ENCODE measurements at regions not wholly inside any gene's neighbourhood (a gene's known extent, or its start where the extent isn't known, plus 50 kb on each side); places are given as distances from the start of the nearest gene placed in this dataset.
A peak's percentile ranks its signal among the peaks of the same experiment; 100 is the strongest.

- DNase-seq (ENCODE audit: low spot score): no peak
Observed at GRCh38 chr6:23457321-23457720, 668.7 kb upstream of the NRSN1 start.

GRCh38 chr6:23465912-23466311 lies 660.1 kb upstream of the NRSN1 start:
- no peak for DNase-seq (ENCODE audit: low spot score)

- DNase-seq (ENCODE audit: low spot score): no peak
Observed at GRCh38 chr6:23477586-23477985, 648.4 kb upstream of the NRSN1 start.

- no peak for DNase-seq (ENCODE audit: low spot score)
Observed at GRCh38 chr6:23478312-23478711, 647.7 kb upstream of the NRSN1 start.

- no peak for DNase-seq (ENCODE audit: low spot score)
Observed at GRCh38 chr6:23483896-23484295, 642.1 kb upstream of the NRSN1 start.

- DNase-seq (ENCODE audit: low spot score): no peak
Observed at GRCh38 chr6:23494367-23494766, 631.6 kb upstream of the NRSN1 start.

- DNase-seq (ENCODE audit: low spot score): no peak
Observed at GRCh38 chr6:23498013-23498412, 628.0 kb upstream of the NRSN1 start.

GRCh38 chr6:23499549-23499948 lies 626.5 kb upstream of the NRSN1 start:
- DNase-seq (ENCODE audit: low spot score): no peak

- no peak for DNase-seq (ENCODE audit: low spot score)
Observed at GRCh38 chr6:23503173-23503572, 622.8 kb upstream of the NRSN1 start.

GRCh38 chr6:23505026-23505425 lies 621.0 kb upstream of the NRSN1 start:
- DNase-seq (ENCODE audit: low spot score): no peak

- DNase-seq (ENCODE audit: low spot score): no peak
Observed at GRCh38 chr6:23510778-23511510, 615.1 kb upstream of the NRSN1 start.

- no peak for DNase-seq (ENCODE audit: low spot score)
Observed at GRCh38 chr6:23511817-23512216, 614.2 kb upstream of the NRSN1 start.

GRCh38 chr6:23518294-23518693 lies 607.7 kb upstream of the NRSN1 start:
- DNase-seq (ENCODE audit: low spot score): no peak

- peak; percentile 62 for DNase-seq (ENCODE audit: low spot score)
Observed at GRCh38 chr6:23522792-23523547, 603.0 kb upstream of the NRSN1 start.

- no peak for DNase-seq (ENCODE audit: low spot score)
Observed at GRCh38 chr6:23523771-23524170, 602.2 kb upstream of the NRSN1 start.

GRCh38 chr6:23524548-23524947 lies 601.5 kb upstream of the NRSN1 start:
- no peak for DNase-seq (ENCODE audit: low spot score)

- DNase-seq (ENCODE audit: low spot score): no peak
Observed at GRCh38 chr6:23526526-23526925, 599.5 kb upstream of the NRSN1 start.

GRCh38 chr6:23529902-23530301 lies 596.1 kb upstream of the NRSN1 start:
- no peak for DNase-seq (ENCODE audit: low spot score)

GRCh38 chr6:23531666-23532065 lies 594.3 kb upstream of the NRSN1 start:
- no peak for DNase-seq (ENCODE audit: low spot score)

- no peak for DNase-seq (ENCODE audit: low spot score)
Observed at GRCh38 chr6:23532227-23532626, 593.8 kb upstream of the NRSN1 start.

- no peak for DNase-seq (ENCODE audit: low spot score)
Observed at GRCh38 chr6:23533311-23533710, 592.7 kb upstream of the NRSN1 start.

GRCh38 chr6:23533944-23534343 lies 592.1 kb upstream of the NRSN1 start:
- no peak for DNase-seq (ENCODE audit: low spot score)

- no peak for DNase-seq (ENCODE audit: low spot score)
Observed at GRCh38 chr6:23534351-23534750, 591.7 kb upstream of the NRSN1 start.
